ENCODE measurements at regions not wholly inside any gene's neighbourhood (a gene's known extent, or its start where the extent isn't known, plus 50 kb on each side); places are given as distances from the start of the nearest gene placed in this dataset.
"Not testable (repeated sequence)": the region's sequence is repeated elsewhere in the genome, so short reads cannot be mapped to it uniquely, and the experiment has no call there.

DNA sequence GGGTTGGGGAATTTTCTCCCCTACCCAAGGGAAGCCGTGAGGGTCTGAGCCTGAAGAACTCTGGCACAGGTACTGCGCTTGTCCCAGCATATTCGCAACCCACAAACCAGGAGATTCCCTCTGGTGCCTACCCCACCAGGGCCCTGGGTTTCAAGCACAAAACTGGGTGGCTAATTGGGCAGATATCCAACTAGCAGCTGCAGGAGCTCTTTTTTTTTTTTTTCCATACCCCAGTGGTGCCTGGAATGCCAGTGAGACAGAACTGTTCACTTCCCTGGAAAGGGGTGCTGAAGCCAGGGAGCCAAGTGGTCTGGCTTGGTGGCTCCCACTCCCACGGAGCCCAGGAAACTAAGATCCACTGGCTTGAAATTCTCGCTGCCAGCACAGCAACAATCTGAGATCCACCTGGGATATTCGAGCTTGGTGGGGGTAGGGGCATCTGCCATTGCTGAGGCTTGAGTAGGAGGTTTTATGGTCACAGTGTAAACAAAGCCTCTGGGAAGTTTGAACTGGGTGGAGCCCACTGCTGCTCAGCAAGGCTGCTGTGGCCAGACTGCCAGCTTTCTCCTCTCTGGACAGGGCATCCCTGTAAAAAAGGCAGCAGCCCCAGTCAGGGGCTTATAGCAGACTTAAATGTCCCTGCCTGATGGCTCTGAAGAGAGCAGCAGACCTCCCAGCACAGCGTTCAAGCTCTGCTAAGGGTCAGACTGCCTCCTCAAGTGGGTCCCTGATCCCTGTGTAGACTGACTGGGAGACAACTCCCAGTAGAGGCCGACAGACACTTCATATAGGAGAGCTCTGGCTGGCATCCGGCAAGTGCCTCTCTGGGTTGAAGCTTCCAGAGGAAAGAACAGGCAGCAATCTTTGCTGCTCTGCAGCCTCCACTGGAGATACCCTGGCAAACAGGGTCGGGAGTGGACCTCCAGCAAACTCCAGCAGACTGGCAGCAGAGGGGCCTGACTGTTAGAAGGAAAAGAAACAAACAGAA lies 670.1 kb upstream of the IGFBP3 start:
- not testable (repeated sequence) for H3K4me1 ChIP-seq (ENCODE audit: control insufficient read depth, insufficient read depth, low read depth, low read length); H3K4me2 ChIP-seq (ENCODE audit: low read length, poor library complexity, severe bottlenecking); H2AK5ac ChIP-seq (ENCODE audit: low read length, severe bottlenecking); H3K27ac ChIP-seq (ENCODE audit: low read length, poor library complexity, severe bottlenecking); H3K23ac ChIP-seq (ENCODE audit: low read length in 2 of 2); H3K79me1 ChIP-seq (replicated peaks; ENCODE audit: low read length, poor library complexity, severe bottlenecking); H3K9ac ChIP-seq (ENCODE audit: low read length); H3K9me3 ChIP-seq (ENCODE audit: control insufficient read depth, low read length); H2AFZ ChIP-seq (ENCODE audit: low read depth, low read length); H3K36me3 ChIP-seq (ENCODE audit: control insufficient read depth in 1 of 2, insufficient read depth in 2 of 2, low read depth in 1 of 2, low read length in 2 of 2); H3K14ac ChIP-seq (ENCODE audit: low read length in 2 of 2); H2BK5ac ChIP-seq (ENCODE audit: low read depth, low read length, poor library complexity, severe bottlenecking); H3K4me3 ChIP-seq (ENCODE audit: insufficient read depth in 1 of 2, low read depth in 1 of 2, low read length in 2 of 2); H3K27me3 ChIP-seq (ENCODE audit: control insufficient read depth in 1 of 2, insufficient read depth in 1 of 2, low read length in 2 of 2)
- peak overlapping the region; percentile 39 to 84 for H2BK12ac ChIP-seq (ENCODE audit: low read length in 2 of 2)
- H2BK120ac ChIP-seq (ENCODE audit: low read depth, low read length): peak overlapping the region; percentile 49
- DNase-seq: peak; percentile 37
- H3K18ac ChIP-seq (ENCODE audit: low read depth in 1 of 2, low read length in 2 of 2): peak overlapping the region; percentile 13 to 62
- peak overlapping the region; percentile 89 for H4K91ac ChIP-seq (ENCODE audit: low read length)
- WGBS: 76% methylated on average over 10 of the region's 10 CpGs
- peak overlapping the region in 1 of 2 experiments; percentile 78 for H3K4ac ChIP-seq (ENCODE audit: low read depth in 1 of 2, low read length in 2 of 2)
- peak overlapping the region; percentile 85 for H4K8ac ChIP-seq (ENCODE audit: low read length)
- peak overlapping the region; percentile 69 for H2BK15ac ChIP-seq (ENCODE audit: low read depth, poor library complexity, severe bottlenecking)

DNA sequence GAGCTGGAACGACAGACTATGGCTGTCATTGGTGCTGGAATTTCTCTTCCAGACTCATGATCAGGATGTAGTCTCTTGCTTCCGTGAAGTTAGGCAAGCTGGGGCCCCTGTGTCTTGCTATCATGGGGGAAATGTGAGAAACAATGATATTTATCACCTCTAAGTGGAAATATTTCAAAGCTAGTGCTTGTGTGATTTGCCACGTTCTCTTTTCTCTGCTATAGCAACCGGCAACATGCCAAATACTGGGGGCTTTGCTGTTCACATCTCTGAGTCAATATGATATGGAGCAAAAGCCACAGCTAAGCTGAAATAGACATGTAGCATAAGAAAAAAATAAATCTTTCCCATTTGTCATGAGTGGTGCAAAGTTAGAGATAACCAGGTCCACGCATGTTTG lies 668.2 kb upstream of the IGFBP3 start:
- no peak overlapping the region for H3K9ac ChIP-seq (ENCODE audit: low read length)
- no peak overlapping the region for H3K27ac ChIP-seq (ENCODE audit: low read length, poor library complexity, severe bottlenecking)
- no peak overlapping the region for H2BK5ac ChIP-seq (ENCODE audit: low read depth, low read length, poor library complexity, severe bottlenecking)
- no peak overlapping the region for H3K4me2 ChIP-seq (ENCODE audit: low read length, poor library complexity, severe bottlenecking)
- no peak overlapping the region for H2AFZ ChIP-seq (ENCODE audit: low read depth, low read length)
- H3K4me3 ChIP-seq (ENCODE audit: insufficient read depth in 1 of 2, low read depth in 1 of 2, low read length in 2 of 2): no peak overlapping the region
- H3K18ac ChIP-seq (ENCODE audit: low read depth in 1 of 2, low read length in 2 of 2): no peak overlapping the region
- DNase-seq: no peak
- H3K23ac ChIP-seq (ENCODE audit: low read length in 2 of 2): no peak overlapping the region
- WGBS: 91% methylated on average over 5 of the region's 5 CpGs
- no peak overlapping the region for H2BK120ac ChIP-seq (ENCODE audit: low read depth, low read length)
- no peaks in the 10 kb centered on the region for H3K79me1 ChIP-seq (replicated peaks; ENCODE audit: low read length, poor library complexity, severe bottlenecking)
- H3K27me3 ChIP-seq (ENCODE audit: control insufficient read depth in 1 of 2, insufficient read depth in 1 of 2, low read length in 2 of 2): no peaks in the 10 kb centered on the region
- no peak overlapping the region for H3K4ac ChIP-seq (ENCODE audit: low read depth in 1 of 2, low read length in 2 of 2)
- peak overlapping the region; percentile 30 for H2BK15ac ChIP-seq (ENCODE audit: low read depth, poor library complexity, severe bottlenecking)
- no peaks in the 10 kb centered on the region for H3K9me3 ChIP-seq (ENCODE audit: control insufficient read depth, low read length)
- peak overlapping the region in 1 of 2 experiments; percentile 63 for H2BK12ac ChIP-seq (ENCODE audit: low read length in 2 of 2)
- H3K4me1 ChIP-seq (ENCODE audit: control insufficient read depth, insufficient read depth, low read depth, low read length): peaks cover 4% of the 10 kb centered on the region
- H3K14ac ChIP-seq (ENCODE audit: low read length in 2 of 2): no peak overlapping the region
- no peak overlapping the region for H4K91ac ChIP-seq (ENCODE audit: low read length)
- no peak overlapping the region for H2AK5ac ChIP-seq (ENCODE audit: low read length, severe bottlenecking)
- no peaks in the 10 kb centered on the region for H3K36me3 ChIP-seq (ENCODE audit: control insufficient read depth in 1 of 2, insufficient read depth in 2 of 2, low read depth in 1 of 2, low read length in 2 of 2)
- H4K8ac ChIP-seq (ENCODE audit: low read length): no peak overlapping the region

DNA sequence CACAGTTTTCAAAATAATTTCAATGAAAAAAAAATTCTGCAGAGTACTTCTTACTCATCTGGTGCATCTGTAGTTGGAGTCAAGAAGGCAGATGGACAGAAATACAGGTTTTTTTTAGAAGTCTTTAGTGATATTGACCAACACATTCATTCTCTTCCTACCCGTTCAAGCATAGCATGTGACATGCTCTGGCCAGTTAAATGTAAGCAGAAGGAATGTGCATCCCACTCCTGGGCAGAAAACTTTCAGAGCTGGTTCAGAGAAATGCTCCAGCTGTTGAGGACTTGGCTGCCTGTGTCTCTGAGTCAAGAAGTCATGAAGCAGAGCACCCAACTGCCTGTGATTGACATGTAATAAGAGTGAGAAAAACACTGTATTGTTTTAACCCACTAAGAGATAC lies 665.3 kb upstream of the IGFBP3 start:
- Histone ChIP-seq H2BK120ac (ENCODE audit: low read depth, low read length) (no peak overlapping the region), H4K91ac (ENCODE audit: low read length) (no peak overlapping the region), H3K4ac (ENCODE audit: low read depth in 1 of 2, low read length in 2 of 2) (no peak overlapping the region), H3K27me3 (ENCODE audit: control insufficient read depth in 1 of 2, insufficient read depth in 1 of 2, low read length in 2 of 2) (no peaks in the 10 kb centered on the region), H3K27ac (ENCODE audit: low read length, poor library complexity, severe bottlenecking) (no peak overlapping the region), H2AFZ (ENCODE audit: low read depth, low read length) (no peak overlapping the region), H3K18ac (ENCODE audit: low read depth in 1 of 2, low read length in 2 of 2) (no peak overlapping the region), H3K79me1 (replicated peaks; ENCODE audit: low read length, poor library complexity, severe bottlenecking) (no peaks in the 10 kb centered on the region), H3K4me2 (ENCODE audit: low read length, poor library complexity, severe bottlenecking) (no peak overlapping the region), H2BK5ac (ENCODE audit: low read depth, low read length, poor library complexity, severe bottlenecking) (no peak overlapping the region), H3K4me3 (ENCODE audit: insufficient read depth in 1 of 2, low read depth in 1 of 2, low read length in 2 of 2) (no peak overlapping the region), H4K8ac (ENCODE audit: low read length) (no peak overlapping the region), H3K36me3 (ENCODE audit: control insufficient read depth in 1 of 2, insufficient read depth in 2 of 2, low read depth in 1 of 2, low read length in 2 of 2) (no peaks in the 10 kb centered on the region), H2AK5ac (ENCODE audit: low read length, severe bottlenecking) (no peak overlapping the region), H3K14ac (ENCODE audit: low read length in 2 of 2) (no peak overlapping the region), H3K9me3 (ENCODE audit: control insufficient read depth, low read length) (no peaks in the 10 kb centered on the region), H3K4me1 (ENCODE audit: control insufficient read depth, insufficient read depth, low read depth, low read length) (peaks cover 4% of the 10 kb centered on the region), H2BK15ac (ENCODE audit: low read depth, poor library complexity, severe bottlenecking) (no peak overlapping the region), H3K23ac (ENCODE audit: low read length in 2 of 2) (no peak overlapping the region), H3K9ac (ENCODE audit: low read length) (no peak overlapping the region), H2BK12ac (ENCODE audit: low read length in 2 of 2) (no peak overlapping the region)
- WGBS: 76% methylated on average over 1 of the region's 1 CpG
- peak; percentile 28 for DNase-seq

DNA sequence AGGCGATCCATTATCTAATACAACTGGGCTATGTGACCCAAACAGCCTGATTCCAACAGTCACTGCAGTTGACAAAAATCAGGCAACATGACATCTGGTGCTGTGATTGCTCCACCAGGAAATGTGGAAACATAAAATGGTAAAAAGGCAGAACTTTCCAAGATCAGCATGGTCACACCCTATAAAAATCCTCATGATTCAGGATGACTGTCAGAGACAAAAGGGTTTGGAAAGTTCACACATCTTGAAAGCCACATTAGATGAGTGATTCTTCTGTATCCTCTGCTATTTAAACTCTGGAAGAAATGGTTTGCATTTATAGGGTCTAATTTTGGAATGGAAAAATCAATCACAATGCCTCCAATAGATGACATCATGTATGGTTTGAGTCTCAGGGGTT lies 662.6 kb upstream of the IGFBP3 start:
- WGBS: no CpG with 5 or more reads among the region's 1 CpG
- H3K79me1 ChIP-seq (replicated peaks; ENCODE audit: low read length, poor library complexity, severe bottlenecking): no peaks in the 10 kb centered on the region

More for the DNA sequence above, 662.6 kb upstream of the IGFBP3 start:
- no peaks in the 10 kb centered on the region for H3K36me3 ChIP-seq (ENCODE audit: control insufficient read depth in 1 of 2, insufficient read depth in 2 of 2, low read depth in 1 of 2, low read length in 2 of 2)
- no peak overlapping the region for H3K4me3 ChIP-seq (ENCODE audit: insufficient read depth in 1 of 2, low read depth in 1 of 2, low read length in 2 of 2)
- peak overlapping the region; percentile 39 for H3K9ac ChIP-seq (ENCODE audit: low read length)
- H2BK15ac ChIP-seq (ENCODE audit: low read depth, poor library complexity, severe bottlenecking): no peak overlapping the region
- DNase-seq: peak; percentile 40
- H3K23ac ChIP-seq (ENCODE audit: low read length in 2 of 2): no peak overlapping the region
- H2BK5ac ChIP-seq (ENCODE audit: low read depth, low read length, poor library complexity, severe bottlenecking): no peak overlapping the region
- no peak overlapping the region for H3K14ac ChIP-seq (ENCODE audit: low read length in 2 of 2)
- H3K4ac ChIP-seq (ENCODE audit: low read depth in 1 of 2, low read length in 2 of 2): no peak overlapping the region
- no peak overlapping the region for H2BK12ac ChIP-seq (ENCODE audit: low read length in 2 of 2)
- H4K8ac ChIP-seq (ENCODE audit: low read length): no peak overlapping the region
- no peak overlapping the region for H4K91ac ChIP-seq (ENCODE audit: low read length)
- no peaks in the 10 kb centered on the region for H3K27me3 ChIP-seq (ENCODE audit: control insufficient read depth in 1 of 2, insufficient read depth in 1 of 2, low read length in 2 of 2)
- no peak overlapping the region for H3K27ac ChIP-seq (ENCODE audit: low read length, poor library complexity, severe bottlenecking)
- H2AFZ ChIP-seq (ENCODE audit: low read depth, low read length): no peak overlapping the region
- H3K4me2 ChIP-seq (ENCODE audit: low read length, poor library complexity, severe bottlenecking): no peak overlapping the region
- no peaks in the 10 kb centered on the region for H3K4me1 ChIP-seq (ENCODE audit: control insufficient read depth, insufficient read depth, low read depth, low read length)
- H2AK5ac ChIP-seq (ENCODE audit: low read length, severe bottlenecking): no peak overlapping the region
- no peak overlapping the region for H2BK120ac ChIP-seq (ENCODE audit: low read depth, low read length)
- H3K9me3 ChIP-seq (ENCODE audit: control insufficient read depth, low read length): no peaks in the 10 kb centered on the region
- H3K18ac ChIP-seq (ENCODE audit: low read depth in 1 of 2, low read length in 2 of 2): no peak overlapping the region

Data from mesenchymal stem cell (in vitro differentiated cells and primary cell).